OCI-LY1 (cell line): ENCODE measurements at regions not wholly inside any gene's neighbourhood (a gene's known extent, or its start where the extent isn't known, plus 50 kb on each side); places are given as distances from the start of the nearest gene placed in this dataset.

Experiments used
- H2AFZ ChIP-seq: fragments of 200-600 bp; sonication (generic), shearing (Covaris generic); 2 replicates; pipeline ENCODE4 v1.6.0; 2014; ENCODE audit warnings: antibody characterized with exemption, mild to moderate bottlenecking, low read length
- H3F3A ChIP-seq: fragments of 200-600 bp; sonication (generic), shearing (Covaris generic); 2 replicates; pipeline ENCODE4 v1.6.0; 2014; ENCODE audit warnings: mild to moderate bottlenecking, antibody characterized with exemption, low read length, moderate library complexity; ENCODE audit not compliant: insufficient read depth
- H3K27ac ChIP-seq: fragments of 200-600 bp; sonication (generic); 2 replicates; pipeline ENCODE4 v1.5.1; 2014; ENCODE audit warnings: low read length, mixed run types, mild to moderate bottlenecking, low read depth; ENCODE audit not compliant: poor library complexity, severe bottlenecking
- H3K27me3 ChIP-seq: fragments of 200-600 bp; sonication (generic); 2 replicates; pipeline ENCODE4 v1.6.0; 2014; ENCODE audit warnings: antibody characterized with exemption, mild to moderate bottlenecking, low read length, moderate library complexity; ENCODE audit not compliant: insufficient read depth
- H3K36me3 ChIP-seq: fragments of 200-600 bp; sonication (generic); 2 replicates; pipeline ENCODE4 v1.6.1; 2014; ENCODE audit warnings: mild to moderate bottlenecking, antibody characterized with exemption, low read length, moderate library complexity, mixed read lengths; ENCODE audit not compliant: insufficient read depth
- H3K4me1 ChIP-seq: fragments of 200-600 bp; sonication (generic); 2 replicates; pipeline ENCODE4 v1.5.1; 2014; ENCODE audit warnings: mild to moderate bottlenecking, low read length, moderate library complexity; ENCODE audit not compliant: insufficient read depth, severe bottlenecking
- H3K4me2 ChIP-seq: fragments of 200-600 bp; sonication (generic), shearing (Covaris generic); 2 replicates; pipeline ENCODE4 v1.6.1; 2014; ENCODE audit warnings: low read length
- H3K4me3 ChIP-seq: fragments of 200-600 bp; sonication (generic); 2 replicates; pipeline ENCODE4 v1.5.1; 2014; ENCODE audit warnings: low read length, low read depth, mild to moderate bottlenecking, mixed read lengths; ENCODE audit not compliant: poor library complexity, severe bottlenecking
- H3K79me2 ChIP-seq: fragments of 200-600 bp; shearing (Covaris generic); 2 replicates; pipeline ENCODE4 v1.6.1; 2016; ENCODE audit warnings: mixed run types, low read length, mixed read lengths; ENCODE audit not compliant: insufficient read depth
- H3K9ac ChIP-seq: fragments of 200-600 bp; sonication (generic), shearing (Covaris generic); 2 replicates; pipeline ENCODE4 v1.6.1; 2014; ENCODE audit warnings: mild to moderate bottlenecking, low read length, mixed read lengths
- H3K9me2 ChIP-seq: fragments of 200-600 bp; sonication (generic), shearing (Covaris generic); 2 replicates; pipeline ENCODE4 v1.6.1; 2014; ENCODE audit warnings: low read depth, mild to moderate bottlenecking, low read length, mixed read lengths
- H3K9me3 ChIP-seq: fragments of 200-600 bp; shearing (Covaris generic); 2 replicates; pipeline ENCODE4 v1.6.1; 2014; ENCODE audit warnings: low read length, mixed read lengths
- H4K20me1 ChIP-seq: fragments of 200-600 bp; sonication (generic), shearing (Covaris generic); 2 replicates; pipeline ENCODE4 v1.6.0; 2016; ENCODE audit warnings: mild to moderate bottlenecking, low read length; ENCODE audit not compliant: insufficient read depth
- EZH2 ChIP-seq: fragments of 200-600 bp; sonication (generic), shearing (Covaris generic); IDR thresholded peaks from 2 replicates; pipeline ENCODE4 v1.8.0; 2017; ENCODE audit warnings: borderline replicate concordance, mixed run types, mild to moderate bottlenecking, antibody characterized with exemption, low read length, moderate library complexity, mixed read lengths
- TF ChIP-seq, protein P1 (sequence below): fragments of 200-600 bp; sonication (generic), shearing (Covaris generic); IDR thresholded peaks from 2 replicates; pipeline ENCODE4 v1.5.1; 2017; ENCODE audit warnings: mild to moderate bottlenecking, antibody characterized with exemption, low read length, moderate library complexity, mixed read lengths

GRCh38 chr7:22664988-22665798, 61.8 kb upstream of the IL6 start:
- Histone ChIP-seq H3K9ac (no peak overlapping the region), H3K79me2 (no peaks in the 10 kb centered on the region), H3K36me3 (no peaks in the 10 kb centered on the region), H3K4me1 (no peaks in the 10 kb centered on the region), H2AFZ (no peak overlapping the region), H3K27me3 (no peaks in the 10 kb centered on the region; the same call in 1 of the 2 replicates), H3K9me3 (no peaks in the 10 kb centered on the region), H3K4me3 (no peak overlapping the region), H3K9me2 (no peaks in the 10 kb centered on the region), H3F3A (no peaks in the 10 kb centered on the region), H3K27ac (no peak overlapping the region), H3K4me2 (no peak overlapping the region), H4K20me1 (no peaks in the 10 kb centered on the region)
- TF ChIP-seq, protein P1, sequence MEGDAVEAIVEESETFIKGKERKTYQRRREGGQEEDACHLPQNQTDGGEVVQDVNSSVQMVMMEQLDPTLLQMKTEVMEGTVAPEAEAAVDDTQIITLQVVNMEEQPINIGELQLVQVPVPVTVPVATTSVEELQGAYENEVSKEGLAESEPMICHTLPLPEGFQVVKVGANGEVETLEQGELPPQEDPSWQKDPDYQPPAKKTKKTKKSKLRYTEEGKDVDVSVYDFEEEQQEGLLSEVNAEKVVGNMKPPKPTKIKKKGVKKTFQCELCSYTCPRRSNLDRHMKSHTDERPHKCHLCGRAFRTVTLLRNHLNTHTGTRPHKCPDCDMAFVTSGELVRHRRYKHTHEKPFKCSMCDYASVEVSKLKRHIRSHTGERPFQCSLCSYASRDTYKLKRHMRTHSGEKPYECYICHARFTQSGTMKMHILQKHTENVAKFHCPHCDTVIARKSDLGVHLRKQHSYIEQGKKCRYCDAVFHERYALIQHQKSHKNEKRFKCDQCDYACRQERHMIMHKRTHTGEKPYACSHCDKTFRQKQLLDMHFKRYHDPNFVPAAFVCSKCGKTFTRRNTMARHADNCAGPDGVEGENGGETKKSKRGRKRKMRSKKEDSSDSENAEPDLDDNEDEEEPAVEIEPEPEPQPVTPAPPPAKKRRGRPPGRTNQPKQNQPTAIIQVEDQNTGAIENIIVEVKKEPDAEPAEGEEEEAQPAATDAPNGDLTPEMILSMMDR, result no peak
- TF ChIP-seq EZH2, result no peak

GRCh38 chr7:22663721-22664120, 63.3 kb upstream of the IL6 start:
- Histone ChIP-seq H3K9me3 (no peaks in the 10 kb centered on the region), H3K9me2 (no peaks in the 10 kb centered on the region), H4K20me1 (no peaks in the 10 kb centered on the region), H3K4me1 (no peaks in the 10 kb centered on the region), H3F3A (no peaks in the 10 kb centered on the region), H3K27ac (no peak overlapping the region), H3K36me3 (no peaks in the 10 kb centered on the region), H3K27me3 (no peaks in the 10 kb centered on the region; the same call in 1 of the 2 replicates), H3K4me3 (no peak overlapping the region), H3K79me2 (no peaks in the 10 kb centered on the region), H3K4me2 (no peak overlapping the region), H3K9ac (no peak overlapping the region), H2AFZ (no peak overlapping the region)
- no peak for TF ChIP-seq EZH2
- TF ChIP-seq, protein P1, result no peak

- no peaks in the 10 kb centered on the region for H3K79me2 ChIP-seq
These were observed 63.7 kb upstream of the IL6 start for GRCh38 chr7:22663357-22663718.

More at GRCh38 chr7:22663357-22663718, 63.7 kb upstream of the IL6 start:
- Histone ChIP-seq H3K9ac (no peak overlapping the region), H3K9me3 (no peaks in the 10 kb centered on the region), H3K4me2 (no peak overlapping the region), H3K27ac (no peak overlapping the region), H2AFZ (no peak overlapping the region), H4K20me1 (no peaks in the 10 kb centered on the region), H3K27me3 (no peaks in the 10 kb centered on the region; the same call in 1 of the 2 replicates), H3F3A (no peaks in the 10 kb centered on the region), H3K36me3 (no peaks in the 10 kb centered on the region), H3K9me2 (no peaks in the 10 kb centered on the region), H3K4me3 (no peak overlapping the region), H3K4me1 (no peaks in the 10 kb centered on the region)
- TF ChIP-seq, protein P1, result no peak
- no peak for TF ChIP-seq EZH2
